ENCODE measurements at regions not wholly inside any gene's neighbourhood (a gene's known extent, or its start where the extent isn't known, plus 50 kb on each side); places are given as distances from the start of the nearest gene placed in this dataset.
A peak's percentile ranks its signal among the peaks of the same experiment; 100 is the strongest.

DNA sequence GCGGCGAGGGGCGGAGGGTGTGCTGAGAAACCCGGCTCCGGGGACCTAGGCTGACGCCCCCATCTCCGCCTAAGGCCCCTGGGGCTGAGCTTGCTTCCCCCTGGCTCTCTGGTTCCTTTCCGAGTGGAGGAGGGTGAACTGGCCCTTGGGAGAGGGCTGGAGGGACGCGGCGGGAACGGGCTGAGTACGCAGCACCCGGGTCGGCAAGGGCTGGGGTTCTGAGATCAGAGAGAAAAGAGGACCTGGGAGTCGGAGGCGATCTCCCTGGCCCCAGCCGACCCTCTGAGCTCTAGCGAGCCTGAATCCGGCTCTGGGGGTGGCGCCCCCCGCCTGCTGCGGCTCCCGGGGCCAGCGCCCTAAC is 270.8 kb downstream of the FOXD2 start:
- DNase-seq: no peak

DNA sequence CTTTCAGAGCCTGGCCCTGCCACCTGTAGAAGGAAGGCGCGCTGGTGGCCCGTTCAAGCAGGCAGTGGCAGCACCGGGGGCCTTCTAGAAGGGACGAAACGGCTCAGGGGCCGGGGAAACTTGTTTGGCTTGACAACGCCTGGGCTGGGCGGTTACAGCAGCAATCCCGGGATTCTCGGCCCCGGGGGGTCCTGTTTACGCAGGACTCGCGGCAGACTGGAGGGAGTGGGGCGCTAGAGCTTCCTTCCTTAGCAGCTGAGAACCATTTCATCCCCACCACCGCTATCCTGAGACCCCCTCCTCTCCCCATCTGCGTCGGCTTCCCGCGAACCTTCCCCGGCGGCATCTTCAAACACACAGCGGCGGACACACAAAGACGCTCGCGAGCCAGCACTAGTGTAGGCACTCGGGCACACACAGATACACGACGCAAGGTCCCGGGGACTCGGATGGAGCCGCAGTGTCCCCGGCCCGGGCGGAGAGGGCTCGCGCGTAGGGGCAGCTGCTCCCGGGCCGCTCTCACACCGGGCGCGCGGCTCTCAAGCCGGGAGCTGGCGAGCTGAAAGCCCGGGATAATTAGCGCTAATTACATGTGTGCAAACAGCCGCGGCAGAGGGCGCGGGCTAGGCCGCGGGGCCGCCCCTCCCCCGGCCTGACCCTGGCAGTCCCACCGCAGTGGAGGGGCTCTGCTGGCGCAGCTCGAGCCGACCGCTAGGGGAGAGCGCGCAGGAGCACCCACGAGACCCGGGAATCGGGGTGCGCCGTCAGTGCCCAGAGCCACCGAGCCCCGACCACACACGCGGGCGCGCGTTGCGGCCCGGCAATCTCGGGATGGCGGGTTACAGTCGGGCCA is 271.4 kb downstream of the FOXD2 start:
- no peak for DNase-seq

DNA sequence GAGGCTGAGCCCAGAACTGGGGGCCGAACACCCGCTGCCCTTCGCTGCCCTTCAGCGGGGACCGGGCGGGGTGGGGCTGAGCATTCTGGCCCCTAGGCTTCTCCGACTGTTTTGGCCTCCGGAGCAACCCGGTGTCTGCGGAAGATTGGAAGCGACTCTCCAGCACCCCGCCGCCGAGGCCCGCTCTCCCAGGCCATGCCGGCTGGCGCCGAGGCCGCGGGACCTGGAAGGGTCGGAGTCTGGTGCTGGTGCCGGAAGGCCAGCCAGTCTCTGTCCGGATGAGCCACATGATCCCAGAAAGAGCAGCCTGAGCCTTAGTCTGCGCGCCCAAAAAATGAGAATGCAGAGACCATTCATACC is 272.0 kb downstream of the FOXD2 start:
- DNase-seq: no peak

DNA sequence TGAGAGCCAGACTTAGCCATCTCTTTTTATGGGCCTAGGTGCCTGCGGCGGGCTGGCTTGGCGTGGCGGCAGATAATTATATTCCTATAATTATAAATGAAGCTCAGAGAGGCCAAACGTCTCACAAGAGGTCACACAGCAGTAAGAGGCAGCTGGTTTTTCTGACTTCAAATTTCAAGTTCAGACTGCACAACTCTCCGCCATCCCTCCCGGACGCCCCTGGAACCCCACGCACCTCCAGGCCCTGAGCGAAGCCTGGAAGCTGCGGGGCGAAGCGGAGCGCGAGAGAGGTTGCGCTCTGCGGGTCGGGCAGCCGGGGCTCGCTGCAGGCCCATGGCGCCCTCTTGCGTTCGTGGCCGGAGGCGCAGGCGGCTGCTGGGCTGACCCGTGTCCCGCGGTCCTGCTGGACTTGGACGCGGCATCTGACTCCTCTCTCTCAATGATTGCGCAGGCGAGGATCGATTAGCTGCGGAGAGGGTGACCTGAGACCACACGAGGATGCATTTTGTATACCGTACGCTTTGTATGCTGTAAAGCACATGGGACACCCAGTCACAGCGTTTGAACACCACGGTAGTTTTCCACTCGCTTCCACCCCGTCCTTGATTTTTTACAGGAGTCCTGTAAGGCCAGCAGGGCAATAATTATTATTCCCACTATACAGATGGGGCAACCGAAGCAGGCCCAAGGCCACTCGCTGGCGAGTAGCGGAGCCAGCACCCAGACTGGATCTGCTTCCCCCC is 272.7 kb downstream of the FOXD2 start:
- DNase-seq: peak; percentile 63
